Suprapubic skin (tissue), 4 donors: ENCODE measurements at regions not wholly inside any gene's neighbourhood (a gene's known extent, or its start where the extent isn't known, plus 50 kb on each side); places are given as distances from the start of the nearest gene placed in this dataset.

ENCODE experiments used
- CTCF ChIP-seq, 2 donors: fragments of 200-600 bp in 1 of 2; fragments of 450-650 bp in 1 of 2; sonication (generic) in 1 of 2; IDR thresholded peaks; one replicate each; pipeline ENCODE4 v1.5.1; 2016 to 2019; ENCODE audit warnings: antibody characterized with exemption in 2 of 2, mild to moderate bottlenecking in 1 of 2, moderate library complexity in 1 of 2
- EP300 ChIP-seq: sonication (generic); formaldehyde crosslinking; IDR thresholded peaks from one replicate; pipeline ENCODE4 v1.6.1; 2017; ENCODE audit warnings: antibody characterized with exemption
- POLR2A ChIP-seq, 2 donors: fragments of 450-650 bp; IDR thresholded peaks; one replicate each; pipeline ENCODE4 v1.6.1; 2017; ENCODE audit warnings: antibody characterized with exemption in 2 of 2, mild to moderate bottlenecking in 2 of 2, moderate library complexity in 2 of 2
- POLR2AphosphoS5 ChIP-seq, 3 donors: sonication (generic); formaldehyde crosslinking; IDR thresholded peaks; one replicate each; pipeline ENCODE4 v1.6.1; 2017; ENCODE audit warnings: antibody characterized with exemption in 3 of 3

GRCh38 chr4:125235971-125236370 lies 78.8 kb upstream of the FAT4 start:
- no peak for TF ChIP-seq CTCF (IDR thresholded peaks at IDR 0.05)
- no peak for TF ChIP-seq EP300
- TF ChIP-seq POLR2A (IDR thresholded peaks at IDR 0.05): no peak
- no peak for TF ChIP-seq POLR2AphosphoS5 (IDR thresholded peaks at IDR 0.05)
